ENCODE measurements at regions not wholly inside any gene's neighbourhood (a gene's known extent, or its start where the extent isn't known, plus 50 kb on each side); places are given as distances from the start of the nearest gene placed in this dataset.

DNA sequence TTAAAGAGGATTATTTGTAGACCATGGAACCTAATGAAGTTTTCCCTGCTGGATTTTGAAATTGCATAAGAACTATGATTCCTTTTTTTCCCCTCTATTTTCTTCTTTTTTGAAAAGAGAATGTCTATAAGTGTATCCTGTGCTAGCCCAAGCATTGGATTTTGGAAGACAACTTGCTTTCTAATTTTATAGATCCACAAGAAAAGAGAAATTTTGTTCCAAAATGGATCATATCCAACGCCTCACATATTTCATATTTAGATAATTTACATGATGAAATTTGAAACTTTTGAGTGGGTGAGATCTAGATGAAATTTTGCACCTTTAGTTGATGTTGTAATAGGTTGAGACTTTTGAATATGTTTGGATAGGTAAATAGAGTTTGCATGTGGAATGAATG, 978.7 kb downstream of the MRPL39 start:
- no peak overlapping the region for H3K4me3 ChIP-seq (ENCODE audit: low read depth, low read length)
- TF ChIP-seq, protein P1, sequence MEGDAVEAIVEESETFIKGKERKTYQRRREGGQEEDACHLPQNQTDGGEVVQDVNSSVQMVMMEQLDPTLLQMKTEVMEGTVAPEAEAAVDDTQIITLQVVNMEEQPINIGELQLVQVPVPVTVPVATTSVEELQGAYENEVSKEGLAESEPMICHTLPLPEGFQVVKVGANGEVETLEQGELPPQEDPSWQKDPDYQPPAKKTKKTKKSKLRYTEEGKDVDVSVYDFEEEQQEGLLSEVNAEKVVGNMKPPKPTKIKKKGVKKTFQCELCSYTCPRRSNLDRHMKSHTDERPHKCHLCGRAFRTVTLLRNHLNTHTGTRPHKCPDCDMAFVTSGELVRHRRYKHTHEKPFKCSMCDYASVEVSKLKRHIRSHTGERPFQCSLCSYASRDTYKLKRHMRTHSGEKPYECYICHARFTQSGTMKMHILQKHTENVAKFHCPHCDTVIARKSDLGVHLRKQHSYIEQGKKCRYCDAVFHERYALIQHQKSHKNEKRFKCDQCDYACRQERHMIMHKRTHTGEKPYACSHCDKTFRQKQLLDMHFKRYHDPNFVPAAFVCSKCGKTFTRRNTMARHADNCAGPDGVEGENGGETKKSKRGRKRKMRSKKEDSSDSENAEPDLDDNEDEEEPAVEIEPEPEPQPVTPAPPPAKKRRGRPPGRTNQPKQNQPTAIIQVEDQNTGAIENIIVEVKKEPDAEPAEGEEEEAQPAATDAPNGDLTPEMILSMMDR (IDR thresholded peaks at IDR 0.05; ENCODE audit: borderline replicate concordance, insufficient read depth, low read depth, low read length) = no peak

- TF ChIP-seq, protein P1 (IDR thresholded peaks at IDR 0.05; ENCODE audit: borderline replicate concordance, insufficient read depth, low read depth, low read length) = no peak
- H3K4me3 ChIP-seq (ENCODE audit: low read depth, low read length) = no peak overlapping the region
Measured at GRCh38 chr21:24628046-24628445, 979.2 kb downstream of the MRPL39 start.

DNA sequence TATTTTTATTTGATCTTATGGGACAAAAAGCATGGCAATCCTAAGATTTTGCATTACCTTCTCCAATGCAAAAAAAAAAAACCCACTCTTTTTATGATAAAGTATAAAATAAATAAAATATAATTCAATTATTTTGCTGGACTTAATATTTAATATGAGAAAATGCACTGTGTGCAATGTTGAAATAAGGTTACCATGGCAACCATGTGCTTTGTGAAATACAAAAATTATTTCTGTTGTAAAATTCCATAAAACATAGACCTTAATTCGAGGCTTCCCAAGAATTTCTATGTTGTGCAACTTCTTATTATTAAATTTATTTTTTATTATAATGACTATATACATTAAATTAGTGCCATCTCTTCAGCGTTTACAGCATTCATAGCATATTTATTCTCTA, 989.5 kb downstream of the MRPL39 start:
- H3K4me3 ChIP-seq (ENCODE audit: low read depth, low read length) = no peak overlapping the region
- TF ChIP-seq, protein P1 (IDR thresholded peaks at IDR 0.05; ENCODE audit: borderline replicate concordance, insufficient read depth, low read depth, low read length) = no peak

GRCh38 chr21:24594082-24594481, 1013.2 kb downstream of the MRPL39 start:
- TF ChIP-seq, protein P1 (IDR thresholded peaks at IDR 0.05; ENCODE audit: borderline replicate concordance, insufficient read depth, low read depth, low read length) = no peak
- H3K4me3 ChIP-seq (ENCODE audit: low read depth, low read length) = no peak overlapping the region

GRCh38 chr21:24590261-24590660, 1017.0 kb downstream of the MRPL39 start:
- H3K4me3 ChIP-seq (ENCODE audit: low read depth, low read length) = no peak overlapping the region
- TF ChIP-seq, protein P1 (IDR thresholded peaks at IDR 0.05; ENCODE audit: borderline replicate concordance, insufficient read depth, low read depth, low read length) = no peak

- TF ChIP-seq, protein P1 (IDR thresholded peaks at IDR 0.05; ENCODE audit: borderline replicate concordance, insufficient read depth, low read depth, low read length) = no peak
- no peak overlapping the region for H3K4me3 ChIP-seq (ENCODE audit: low read depth, low read length)
Measured at GRCh38 chr21:24583473-24583872, 1023.8 kb downstream of the MRPL39 start.

GRCh38 chr21:24577301-24577700, 1030.0 kb downstream of the MRPL39 start:
- H3K4me3 ChIP-seq (ENCODE audit: low read depth, low read length) = no peak overlapping the region
- TF ChIP-seq, protein P1 (IDR thresholded peaks at IDR 0.05; ENCODE audit: borderline replicate concordance, insufficient read depth, low read depth, low read length) = no peak
